ENCODE measurements at regions not wholly inside any gene's neighbourhood (a gene's known extent, or its start where the extent isn't known, plus 50 kb on each side); places are given as distances from the start of the nearest gene placed in this dataset.
"Not testable (repeated sequence)": the region's sequence is repeated elsewhere in the genome, so short reads cannot be mapped to it uniquely, and the experiment has no call there.

DNA sequence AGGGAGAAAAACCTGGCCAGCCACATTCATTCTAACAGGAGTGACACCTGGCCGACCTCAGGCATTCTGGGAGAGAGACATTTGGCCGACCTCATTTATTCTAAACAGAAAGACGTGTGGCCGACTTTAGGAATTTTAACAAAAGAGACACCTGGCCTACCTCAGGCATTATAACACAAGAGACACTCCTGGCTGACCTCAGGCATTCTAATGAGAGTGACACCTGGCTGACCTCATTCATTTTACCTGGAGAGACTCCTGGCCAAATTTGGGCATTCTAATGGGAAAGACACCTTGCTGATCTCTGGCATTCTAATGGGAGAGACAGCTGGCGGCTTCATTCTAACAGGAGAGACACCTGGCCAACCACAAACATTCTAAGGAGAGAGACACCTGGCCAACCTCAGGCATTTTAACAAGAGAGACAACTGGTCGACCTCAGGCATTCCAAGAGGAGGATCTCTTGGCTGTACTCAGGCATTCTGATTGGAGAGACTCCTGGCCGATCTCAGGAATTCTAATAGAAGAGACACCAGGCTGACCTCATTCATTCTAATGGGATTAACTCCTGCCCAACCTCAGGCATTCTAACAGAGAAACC is 1353.9 kb downstream of the UQCRFS1 start:
- Mint-ChIP-seq H3K27me3 (no peaks in the 10 kb centered on the region), H3K4me1 (ENCODE audit: low read depth) (no peaks in the 10 kb centered on the region), H3K27ac (no peak overlapping the region), H3K4me3 (no peak overlapping the region), H3K36me3 (ENCODE audit: low read depth) (peaks cover 6% of the 10 kb centered on the region), H3K9me3 (peaks cover 73% of the 10 kb centered on the region)
- POLR2A ChIA-PET = no interaction called here
- DNase-seq (no peak), ATAC-seq (no peak)
- intact Hi-C loops (cut with micrococcal nuclease) = no loop called here
- TF ChIP-seq, protein P1, sequence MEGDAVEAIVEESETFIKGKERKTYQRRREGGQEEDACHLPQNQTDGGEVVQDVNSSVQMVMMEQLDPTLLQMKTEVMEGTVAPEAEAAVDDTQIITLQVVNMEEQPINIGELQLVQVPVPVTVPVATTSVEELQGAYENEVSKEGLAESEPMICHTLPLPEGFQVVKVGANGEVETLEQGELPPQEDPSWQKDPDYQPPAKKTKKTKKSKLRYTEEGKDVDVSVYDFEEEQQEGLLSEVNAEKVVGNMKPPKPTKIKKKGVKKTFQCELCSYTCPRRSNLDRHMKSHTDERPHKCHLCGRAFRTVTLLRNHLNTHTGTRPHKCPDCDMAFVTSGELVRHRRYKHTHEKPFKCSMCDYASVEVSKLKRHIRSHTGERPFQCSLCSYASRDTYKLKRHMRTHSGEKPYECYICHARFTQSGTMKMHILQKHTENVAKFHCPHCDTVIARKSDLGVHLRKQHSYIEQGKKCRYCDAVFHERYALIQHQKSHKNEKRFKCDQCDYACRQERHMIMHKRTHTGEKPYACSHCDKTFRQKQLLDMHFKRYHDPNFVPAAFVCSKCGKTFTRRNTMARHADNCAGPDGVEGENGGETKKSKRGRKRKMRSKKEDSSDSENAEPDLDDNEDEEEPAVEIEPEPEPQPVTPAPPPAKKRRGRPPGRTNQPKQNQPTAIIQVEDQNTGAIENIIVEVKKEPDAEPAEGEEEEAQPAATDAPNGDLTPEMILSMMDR (IDR thresholded peaks at IDR 0.05) = no peak
- CTCF ChIA-PET = no interaction called here

DNA sequence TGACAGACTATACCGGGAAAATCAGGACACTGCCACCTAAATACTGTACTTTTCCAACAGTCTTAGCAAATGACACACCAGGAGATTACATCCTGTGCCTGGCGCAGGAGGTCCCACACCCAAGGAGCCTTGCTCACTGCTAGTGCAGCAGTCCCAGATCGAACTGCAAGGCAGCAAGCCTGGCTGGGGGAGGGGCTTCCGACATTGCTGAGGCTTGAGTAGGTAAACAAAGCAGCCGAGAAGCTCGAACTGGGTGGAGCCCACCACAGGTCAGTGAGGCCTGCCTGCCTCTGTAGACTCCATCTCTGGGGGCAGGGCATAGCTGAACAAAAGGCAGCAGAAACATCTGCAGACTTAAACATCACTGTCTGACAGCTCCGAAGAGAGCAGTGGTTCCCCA is 1360.0 kb downstream of the UQCRFS1 start:
- intact Hi-C loops (cut with micrococcal nuclease); H3K4me1 Mint-ChIP-seq (ENCODE audit: low read depth); POLR2A ChIA-PET; ATAC-seq; H3K4me3 Mint-ChIP-seq; H3K27me3 Mint-ChIP-seq; H3K36me3 Mint-ChIP-seq (ENCODE audit: low read depth); H3K27ac Mint-ChIP-seq; CTCF ChIA-PET; DNase-seq: not testable (repeated sequence)
- H3K9me3 Mint-ChIP-seq = peaks cover 58% of the 10 kb centered on the region

DNA sequence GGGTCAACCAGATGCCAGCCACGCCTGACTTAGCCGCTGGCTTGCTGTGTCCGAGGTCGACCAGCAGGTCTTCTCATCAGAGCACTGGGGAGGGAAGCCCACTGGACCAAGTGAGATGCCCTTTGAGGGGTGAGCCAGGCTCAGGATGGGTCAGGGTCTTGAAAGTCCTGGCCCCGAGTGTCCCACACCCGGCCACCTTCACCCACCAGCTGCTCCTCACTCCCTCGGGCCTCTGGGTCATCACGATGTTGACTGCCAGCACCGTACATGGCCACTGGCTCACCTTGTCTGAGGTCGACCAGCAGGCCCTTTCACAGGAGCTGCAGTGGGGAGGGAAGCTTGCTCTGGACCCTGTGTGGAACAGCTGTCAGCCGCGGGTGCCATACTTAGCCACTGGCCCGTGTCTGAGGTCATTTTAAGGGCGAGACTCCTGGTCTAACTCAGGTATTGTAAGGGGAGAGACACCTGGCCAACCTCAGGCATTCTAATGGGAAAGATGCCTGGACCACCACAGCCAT is 1361.3 kb downstream of the UQCRFS1 start:
- Mint-ChIP-seq H3K27ac (no peak overlapping the region), H3K4me1 (ENCODE audit: low read depth) (no peaks in the 10 kb centered on the region), H3K4me3 (no peak overlapping the region), H3K36me3 (ENCODE audit: low read depth) (peaks cover 5% of the 10 kb centered on the region), H3K27me3 (no peaks in the 10 kb centered on the region), H3K9me3 (peaks cover 57% of the 10 kb centered on the region)
- CTCF ChIA-PET = no interaction called here
- DNase-seq (no peak), ATAC-seq (no peak)
- POLR2A ChIA-PET = no interaction called here
- intact Hi-C loops (cut with micrococcal nuclease) = no loop called here
- TF ChIP-seq, protein P1 (IDR thresholded peaks at IDR 0.05) = no peak

DNA sequence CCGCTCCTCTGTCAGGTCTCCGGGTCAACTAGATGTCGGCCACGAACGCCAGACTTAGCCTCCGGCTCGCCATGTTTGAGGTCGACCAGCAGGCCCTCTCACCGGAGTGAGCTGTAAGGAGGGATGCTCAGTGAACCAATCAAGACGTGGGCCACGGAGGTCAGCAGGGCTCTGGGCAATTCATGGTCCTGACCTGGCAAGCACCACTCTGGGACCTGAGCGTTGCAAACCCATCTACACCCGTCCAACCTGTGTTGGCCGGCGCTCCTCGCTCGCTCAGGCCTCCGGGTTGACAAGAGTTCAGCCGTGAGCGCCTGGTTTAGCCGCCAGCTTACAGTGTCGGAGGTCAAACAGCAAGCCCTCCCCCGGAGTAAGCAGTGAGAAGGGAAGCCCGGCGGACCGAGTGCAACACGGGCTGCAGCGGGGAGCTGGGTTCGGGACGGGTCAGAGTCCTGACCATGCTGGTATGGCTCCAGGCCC is 1361.9 kb downstream of the UQCRFS1 start:
- intact Hi-C loops (cut with micrococcal nuclease) = no loop called here
- Mint-ChIP-seq H3K27me3 (no peaks in the 10 kb centered on the region), H3K9me3 (peaks cover 53% of the 10 kb centered on the region), H3K27ac (no peak overlapping the region), H3K4me1 (ENCODE audit: low read depth) (no peaks in the 10 kb centered on the region), H3K36me3 (ENCODE audit: low read depth) (peaks cover 5% of the 10 kb centered on the region), H3K4me3 (no peak overlapping the region)
- CTCF ChIA-PET = no interaction called here
- TF ChIP-seq, protein P1 (IDR thresholded peaks at IDR 0.05) = no peak
- DNase-seq (no peak), ATAC-seq (no peak)
- POLR2A ChIA-PET = no interaction called here

DNA sequence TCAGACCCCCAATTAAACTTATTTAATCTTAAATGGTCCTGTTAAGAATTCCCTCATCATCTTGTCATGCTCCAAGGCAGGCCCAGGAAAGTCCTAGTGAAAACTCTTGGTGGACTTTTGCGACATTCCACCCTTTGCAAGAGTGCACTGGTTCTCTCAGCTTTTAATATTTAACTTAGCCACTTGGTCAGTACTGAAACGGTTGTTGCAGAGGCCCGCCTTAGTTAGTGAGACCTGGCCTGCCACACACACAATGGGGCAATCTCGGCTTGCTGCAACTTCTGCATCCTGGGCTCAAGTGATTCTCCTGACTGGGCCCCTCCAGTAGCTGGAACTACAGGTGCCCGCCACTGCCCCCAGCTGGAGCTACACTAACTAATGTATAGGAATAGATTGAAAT is 1366.0 kb downstream of the UQCRFS1 start:
- ChIA-PET POLR2A (no interaction called here), CTCF (no interaction called here)
- no peak overlapping the region for H3K4me3 Mint-ChIP-seq
- TF ChIP-seq, protein P1 (IDR thresholded peaks at IDR 0.05) = no peak
- DNase-seq = no peak
- peaks cover 57% of the 10 kb centered on the region for H3K9me3 Mint-ChIP-seq
- H3K36me3 Mint-ChIP-seq (ENCODE audit: low read depth) = peaks cover 7% of the 10 kb centered on the region
- no peaks in the 10 kb centered on the region for H3K27me3 Mint-ChIP-seq
- no peak for ATAC-seq
- H3K27ac Mint-ChIP-seq = no peak overlapping the region
- intact Hi-C loops (cut with micrococcal nuclease) = no loop called here
- H3K4me1 Mint-ChIP-seq (ENCODE audit: low read depth) = no peaks in the 10 kb centered on the region

Data from activated CD8-positive, alpha-beta T cell treated with anti-CD3 and anti-CD28 coated beads for 36 hours (primary cell).